Testis (tissue), 2 donors: ENCODE measurements at regions not wholly inside any gene's neighbourhood (a gene's known extent, or its start where the extent isn't known, plus 50 kb on each side); places are given as distances from the start of the nearest gene placed in this dataset.

Experiments
- POLR2A ChIP-seq: fragments of 450-650 bp; IDR thresholded peaks from one replicate; pipeline ENCODE4 v1.6.1; 2017; ENCODE audit warnings: antibody characterized with exemption, mild to moderate bottlenecking, moderate library complexity
- TF ChIP-seq, protein P1 (sequence below), 3 experiments: fragments of 450-650 bp in 2 of 3; fragments of 200-600 bp in 1 of 3; sonication (generic) in 1 of 3; IDR thresholded peaks; one replicate each; pipeline ENCODE4 v1.5.1; 2016 to 2019; ENCODE audit warnings: antibody characterized with exemption in 3 of 3, mild to moderate bottlenecking in 2 of 3, moderate library complexity in 1 of 3

DNA sequence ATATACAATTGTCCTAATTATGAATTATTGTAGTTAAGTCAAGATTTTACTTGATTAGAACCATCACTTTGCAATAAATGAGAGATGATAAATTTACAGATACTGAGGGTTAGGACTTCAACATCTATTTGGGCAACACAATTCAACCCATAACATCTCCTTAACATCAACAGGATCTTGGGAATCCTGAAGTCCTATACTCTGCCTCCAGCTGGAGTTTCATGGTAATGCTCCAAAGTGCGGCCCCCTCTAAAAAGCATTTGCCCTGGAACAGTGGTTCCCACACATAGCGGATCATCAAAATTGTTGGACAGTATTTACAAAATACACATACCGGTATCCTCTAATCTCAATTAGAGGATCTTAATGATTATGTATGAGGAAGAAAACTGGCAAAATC lies 618.6 kb downstream of the CENPC start:
- TF ChIP-seq, protein P1, sequence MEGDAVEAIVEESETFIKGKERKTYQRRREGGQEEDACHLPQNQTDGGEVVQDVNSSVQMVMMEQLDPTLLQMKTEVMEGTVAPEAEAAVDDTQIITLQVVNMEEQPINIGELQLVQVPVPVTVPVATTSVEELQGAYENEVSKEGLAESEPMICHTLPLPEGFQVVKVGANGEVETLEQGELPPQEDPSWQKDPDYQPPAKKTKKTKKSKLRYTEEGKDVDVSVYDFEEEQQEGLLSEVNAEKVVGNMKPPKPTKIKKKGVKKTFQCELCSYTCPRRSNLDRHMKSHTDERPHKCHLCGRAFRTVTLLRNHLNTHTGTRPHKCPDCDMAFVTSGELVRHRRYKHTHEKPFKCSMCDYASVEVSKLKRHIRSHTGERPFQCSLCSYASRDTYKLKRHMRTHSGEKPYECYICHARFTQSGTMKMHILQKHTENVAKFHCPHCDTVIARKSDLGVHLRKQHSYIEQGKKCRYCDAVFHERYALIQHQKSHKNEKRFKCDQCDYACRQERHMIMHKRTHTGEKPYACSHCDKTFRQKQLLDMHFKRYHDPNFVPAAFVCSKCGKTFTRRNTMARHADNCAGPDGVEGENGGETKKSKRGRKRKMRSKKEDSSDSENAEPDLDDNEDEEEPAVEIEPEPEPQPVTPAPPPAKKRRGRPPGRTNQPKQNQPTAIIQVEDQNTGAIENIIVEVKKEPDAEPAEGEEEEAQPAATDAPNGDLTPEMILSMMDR (IDR thresholded peaks at IDR 0.05): no peak
- TF ChIP-seq POLR2A: no peak
